ENCODE measurements at regions not wholly inside any gene's neighbourhood (a gene's known extent, or its start where the extent isn't known, plus 50 kb on each side); places are given as distances from the start of the nearest gene placed in this dataset.

DNA sequence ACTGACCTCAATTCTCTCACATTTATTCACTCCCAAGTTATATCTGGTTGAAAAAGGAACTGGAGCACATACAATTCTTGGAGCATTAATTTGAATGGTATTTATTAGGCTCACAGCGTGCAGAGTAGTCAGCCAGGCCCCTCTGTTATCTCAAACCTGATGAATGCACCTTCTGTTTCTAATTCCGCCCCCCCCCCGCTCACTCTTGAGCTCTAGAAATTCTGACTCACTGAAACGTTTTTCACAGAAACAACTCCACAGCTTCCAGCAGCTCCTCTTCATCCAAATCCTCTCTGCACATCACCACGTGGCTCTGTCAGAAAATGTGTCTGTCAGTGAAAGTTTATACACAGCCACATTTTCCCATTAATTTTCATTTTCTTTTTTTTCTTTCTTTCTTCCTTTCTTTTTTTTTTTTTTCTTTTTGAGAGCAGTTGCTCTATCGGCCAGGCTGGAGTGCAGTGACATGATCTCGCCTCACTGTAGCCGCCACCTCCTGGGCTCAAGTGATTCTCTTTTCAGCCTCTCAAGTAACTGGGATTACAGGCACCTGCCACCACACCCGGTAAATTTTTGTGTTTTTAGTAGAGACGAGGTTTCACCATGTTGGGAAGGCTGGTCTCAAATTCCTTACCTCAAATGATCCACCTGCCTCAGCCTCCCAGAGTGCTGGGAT, 109.4 kb downstream of the TBXT start:
- Histone ChIP-seq H4K20me1 (ENCODE audit: low read depth) (no peaks in the 10 kb centered on the region), H3K4me2 (peak overlapping the region; percentile 22), H3K79me2 (ENCODE audit: low read depth) (no peaks in the 10 kb centered on the region), H3K9ac (no peak overlapping the region), H3K27me3 (no peaks in the 10 kb centered on the region), H3F3A (ENCODE audit: low read depth) (peaks cover 7% of the 10 kb centered on the region), H3K4me3 (no peak overlapping the region), H2AFZ (replicated peaks) (no peak overlapping the region), H3K36me3 (no peaks in the 10 kb centered on the region), H3K9me3 (ENCODE audit: low read depth) (peaks cover 8% of the 10 kb centered on the region), H3K27ac (peak overlapping the region; percentile 32), H3K4me1 (peaks cover 9% of the 10 kb centered on the region)
- H3K4me1 Mint-ChIP-seq = peaks cover 10% of the 10 kb centered on the region
- TF ChIP-seq CTCF (IDR thresholded peaks at IDR 0.05) = no peak
- no peak for TF ChIP-seq EZH2phosphoT487 (IDR thresholded peaks at IDR 0.05)
- TF ChIP-seq EZH2 (IDR thresholded peaks at IDR 0.05) = no peak
- no peak for DNase-seq (ENCODE audit: low spot score)
- H3K9me3 Mint-ChIP-seq = peaks cover 16% of the 10 kb centered on the region
- peak overlapping the region; percentile 68 for H3K27ac Mint-ChIP-seq
- no peaks in the 10 kb centered on the region for H3K36me3 Mint-ChIP-seq
- no peak overlapping the region for H3K4me3 Mint-ChIP-seq
- no peaks in the 10 kb centered on the region for H3K27me3 Mint-ChIP-seq (ENCODE audit: insufficient read depth, low read depth)

- Histone ChIP-seq H3K9me3 (ENCODE audit: low read depth) (peaks cover 12% of the 10 kb centered on the region), H3K4me3 (no peak overlapping the region), H3K79me2 (ENCODE audit: low read depth) (no peaks in the 10 kb centered on the region), H3K4me1 (peaks cover 9% of the 10 kb centered on the region), H3K27me3 (no peaks in the 10 kb centered on the region), H3K36me3 (no peaks in the 10 kb centered on the region), H3K27ac (no peak overlapping the region), H3K4me2 (peak overlapping the region; percentile 22), H3F3A (ENCODE audit: low read depth) (peaks cover 7% of the 10 kb centered on the region), H2AFZ (replicated peaks) (no peak overlapping the region), H4K20me1 (ENCODE audit: low read depth) (no peaks in the 10 kb centered on the region), H3K9ac (no peak overlapping the region)
- H3K27ac Mint-ChIP-seq = no peak overlapping the region
- TF ChIP-seq EZH2 (IDR thresholded peaks at IDR 0.05) (no peak), CTCF (IDR thresholded peaks at IDR 0.05) (no peak), EZH2phosphoT487 (IDR thresholded peaks at IDR 0.05) (no peak)
- H3K9me3 Mint-ChIP-seq = peaks cover 19% of the 10 kb centered on the region
- H3K4me3 Mint-ChIP-seq = no peak overlapping the region
- no peaks in the 10 kb centered on the region for H3K36me3 Mint-ChIP-seq
- no peaks in the 10 kb centered on the region for H3K27me3 Mint-ChIP-seq (ENCODE audit: insufficient read depth, low read depth)
- no peak for DNase-seq (ENCODE audit: low spot score)
- H3K4me1 Mint-ChIP-seq = peaks cover 10% of the 10 kb centered on the region
Measured at GRCh38 chr6:166057431-166057830, 110.2 kb downstream of the TBXT start.

DNA sequence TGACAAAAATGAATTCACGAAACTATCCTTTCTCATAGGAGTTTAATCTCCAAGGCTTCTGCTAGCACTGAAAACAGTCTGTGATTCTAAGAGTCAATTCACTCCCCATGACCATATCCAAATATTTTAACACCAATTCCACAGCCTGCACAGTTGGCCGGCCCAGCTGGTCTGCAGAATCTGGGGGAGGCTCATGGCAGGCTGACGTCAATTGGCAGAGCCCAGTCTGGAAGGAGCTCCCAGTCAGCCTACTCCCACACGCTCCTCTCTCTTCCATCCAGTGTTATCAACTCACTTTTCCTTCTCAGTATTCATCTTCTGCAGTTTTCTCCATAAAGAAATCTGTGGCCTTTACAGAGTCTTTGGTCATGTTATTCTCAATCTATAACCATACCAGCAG, 111.0 kb downstream of the TBXT start:
- Histone ChIP-seq H4K20me1 (ENCODE audit: low read depth) (no peaks in the 10 kb centered on the region), H3K79me2 (ENCODE audit: low read depth) (no peaks in the 10 kb centered on the region), H2AFZ (replicated peaks) (no peak overlapping the region), H3F3A (ENCODE audit: low read depth) (peaks cover 7% of the 10 kb centered on the region), H3K27ac (no peak overlapping the region), H3K4me1 (peaks cover 9% of the 10 kb centered on the region), H3K4me3 (no peak overlapping the region), H3K27me3 (no peaks in the 10 kb centered on the region), H3K9ac (no peak overlapping the region), H3K9me3 (ENCODE audit: low read depth) (peaks cover 19% of the 10 kb centered on the region), H3K36me3 (peaks cover 6% of the 10 kb centered on the region), H3K4me2 (no peak overlapping the region)
- no peak for TF ChIP-seq EZH2phosphoT487 (IDR thresholded peaks at IDR 0.05)
- TF ChIP-seq CTCF (IDR thresholded peaks at IDR 0.05) = no peak
- TF ChIP-seq EZH2 (IDR thresholded peaks at IDR 0.05) = no peak
- Mint-ChIP-seq H3K4me3 (no peak overlapping the region), H3K27me3 (ENCODE audit: insufficient read depth, low read depth) (no peaks in the 10 kb centered on the region), H3K4me1 (peaks cover 10% of the 10 kb centered on the region), H3K27ac (no peak overlapping the region), H3K9me3 (peaks cover 23% of the 10 kb centered on the region), H3K36me3 (peaks cover 2% of the 10 kb centered on the region)
- no peak for DNase-seq (ENCODE audit: low spot score)
